Thyroid gland (tissue), 4 donors: ENCODE measurements at regions not wholly inside any gene's neighbourhood (a gene's known extent, or its start where the extent isn't known, plus 50 kb on each side); places are given as distances from the start of the nearest gene placed in this dataset.

Source experiments
- DNase-seq, 2 donors: peaks; one replicate each; pipeline ENCODE4 v3.0.0-alpha.2; 2019
- H3K27ac ChIP-seq, 3 donors: fragments of 200-600 bp; sonication (generic); 1 replicate in 2 of 3; 2 replicates in 1 of 3; pipeline ENCODE4 v1.5.1; 2016 to 2019; ENCODE audit warnings: mild to moderate bottlenecking in 1 of 3, moderate library complexity in 1 of 3
- H3K27me3 ChIP-seq: fragments of 200-600 bp; sonication (generic); one replicate; pipeline ENCODE4 v1.5.1; 2019
- H3K36me3 ChIP-seq, 2 donors: fragments of 200-600 bp; sonication (generic); one replicate each; pipeline ENCODE4 v1.5.1; 2016 to 2019
- H3K4me1 ChIP-seq, 2 donors: fragments of 200-600 bp; sonication (generic); one replicate each; pipeline ENCODE4 v1.5.1; 2017 to 2019
- H3K4me3 ChIP-seq, 3 donors: fragments of 200-600 bp; sonication (generic); replicated peaks in 1 of 3; 1 replicate in 2 of 3; 2 replicates in 1 of 3; pipeline ENCODE4 v1.5.1; 2016; ENCODE audit warnings: mild to moderate bottlenecking in 1 of 3
- H3K9me3 ChIP-seq: fragments of 200-600 bp; sonication (generic); one replicate; pipeline ENCODE4 v1.5.1; 2017
- POLR2A ChIP-seq, 2 donors: fragments of 450-650 bp; IDR thresholded peaks; one replicate each; pipeline ENCODE4 v1.6.1; 2017; ENCODE audit warnings: antibody characterized with exemption in 2 of 2, mild to moderate bottlenecking in 2 of 2, moderate library complexity in 1 of 2
- WGBS, 2 donors: methylation state at CpG; one replicate each; pipeline ENCODE4 v1.1.5; 2017; 5-methylcytosine and 5-hydroxymethylcytosine counted together
- intact Hi-C: fragments of 100-400 bp; cut with DNase I; formaldehyde crosslinking; loops from one replicate; pipeline ENCODE4 v1.15.1; 2023
- TF ChIP-seq, protein P1 (sequence below), 6 experiments: fragments of 200-600 bp in 3 of 6; fragments of 450-650 bp in 3 of 6; sonication (generic) in 3 of 6; IDR thresholded peaks; one replicate each; pipeline ENCODE4 v1.5.1; 2016 to 2019; ENCODE audit warnings: antibody characterized with exemption in 6 of 6, mild to moderate bottlenecking in 2 of 6, inconsistent platforms in 1 of 6, moderate library complexity in 1 of 6

GRCh38 chr6:100230953-100231316 lies 233.8 kb downstream of the SIM1 start:
- DNase-seq: no peak
- TF ChIP-seq POLR2A (IDR thresholded peaks at IDR 0.05): no peak
- TF ChIP-seq, protein P1, sequence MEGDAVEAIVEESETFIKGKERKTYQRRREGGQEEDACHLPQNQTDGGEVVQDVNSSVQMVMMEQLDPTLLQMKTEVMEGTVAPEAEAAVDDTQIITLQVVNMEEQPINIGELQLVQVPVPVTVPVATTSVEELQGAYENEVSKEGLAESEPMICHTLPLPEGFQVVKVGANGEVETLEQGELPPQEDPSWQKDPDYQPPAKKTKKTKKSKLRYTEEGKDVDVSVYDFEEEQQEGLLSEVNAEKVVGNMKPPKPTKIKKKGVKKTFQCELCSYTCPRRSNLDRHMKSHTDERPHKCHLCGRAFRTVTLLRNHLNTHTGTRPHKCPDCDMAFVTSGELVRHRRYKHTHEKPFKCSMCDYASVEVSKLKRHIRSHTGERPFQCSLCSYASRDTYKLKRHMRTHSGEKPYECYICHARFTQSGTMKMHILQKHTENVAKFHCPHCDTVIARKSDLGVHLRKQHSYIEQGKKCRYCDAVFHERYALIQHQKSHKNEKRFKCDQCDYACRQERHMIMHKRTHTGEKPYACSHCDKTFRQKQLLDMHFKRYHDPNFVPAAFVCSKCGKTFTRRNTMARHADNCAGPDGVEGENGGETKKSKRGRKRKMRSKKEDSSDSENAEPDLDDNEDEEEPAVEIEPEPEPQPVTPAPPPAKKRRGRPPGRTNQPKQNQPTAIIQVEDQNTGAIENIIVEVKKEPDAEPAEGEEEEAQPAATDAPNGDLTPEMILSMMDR (IDR thresholded peaks at IDR 0.05): no peak
- Histone ChIP-seq H3K36me3 (no peaks in the 10 kb centered on the region), H3K9me3 (no peaks in the 10 kb centered on the region), H3K27ac (no peak overlapping the region), H3K27me3 (no peaks in the 10 kb centered on the region), H3K4me1 (peaks cover 3 to 5% of the 10 kb centered on the region in 2 donors), H3K4me3 (no peak overlapping the region)
- intact Hi-C loops: no loop called here
- 61 to 89% methylated on average over 1 of the region's 1 CpG for WGBS, 2 donors

GRCh38 chr6:100230115-100230952 lies 234.4 kb downstream of the SIM1 start:
- TF ChIP-seq, protein P1 (IDR thresholded peaks at IDR 0.05): no peak
- TF ChIP-seq POLR2A (IDR thresholded peaks at IDR 0.05): no peak
- H3K4me1 ChIP-seq: peaks cover 3 to 5% of the 10 kb centered on the region in 2 donors
- WGBS, 2 donors: 91 to 93% methylated on average over 6 of the region's 6 CpGs
- DNase-seq: no peak
- no peak overlapping the region for H3K27ac ChIP-seq
- no peaks in the 10 kb centered on the region for H3K27me3 ChIP-seq
- intact Hi-C loops: no loop called here
- no peaks in the 10 kb centered on the region for H3K9me3 ChIP-seq
- no peaks in the 10 kb centered on the region for H3K36me3 ChIP-seq
- no peak overlapping the region for H3K4me3 ChIP-seq

GRCh38 chr6:100229512-100229911 lies 235.2 kb downstream of the SIM1 start:
- H3K4me3 ChIP-seq: no peak overlapping the region
- no peaks in the 10 kb centered on the region for H3K27me3 ChIP-seq
- peak; percentile 4 to 10 for DNase-seq
- H3K27ac ChIP-seq: no peak overlapping the region
- TF ChIP-seq POLR2A (IDR thresholded peaks at IDR 0.05): no peak
- TF ChIP-seq, protein P1 (IDR thresholded peaks at IDR 0.05): no peak
- H3K9me3 ChIP-seq: no peaks in the 10 kb centered on the region
- WGBS, 2 donors: 67 to 86% methylated on average over 5 of the region's 5 CpGs
- peaks cover 3 to 5% of the 10 kb centered on the region in 2 donors for H3K4me1 ChIP-seq
- H3K36me3 ChIP-seq: no peaks in the 10 kb centered on the region
- intact Hi-C loops: no loop called here

DNA sequence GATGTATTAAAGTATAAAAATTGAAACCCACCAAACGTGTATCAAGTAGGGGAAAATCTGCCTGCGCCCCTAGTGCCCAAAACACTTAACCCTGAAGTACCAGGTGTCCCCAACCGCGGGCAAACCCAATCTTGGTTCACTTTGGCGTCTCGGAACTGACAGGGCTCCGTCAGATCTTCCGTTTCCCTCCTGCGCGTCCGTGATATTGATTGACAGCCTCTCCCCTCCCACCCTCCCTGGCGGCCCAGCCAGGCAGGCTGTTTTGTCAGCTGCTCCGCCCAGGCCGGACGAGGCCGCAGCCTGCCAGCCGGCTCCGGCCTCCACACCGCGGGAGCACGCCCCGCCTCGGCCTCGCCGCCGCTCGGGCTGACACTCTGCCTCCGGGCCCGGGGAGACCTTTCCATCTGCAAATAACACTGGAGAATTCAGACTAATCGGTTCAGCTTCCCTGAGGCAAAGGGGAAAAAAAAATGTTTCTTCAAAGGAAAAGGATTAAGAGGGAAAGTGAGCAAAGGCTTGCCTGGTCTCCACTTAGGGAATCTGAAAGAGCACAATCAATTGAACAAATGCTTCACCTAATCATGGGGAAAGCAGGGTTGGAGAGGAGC lies 234.9 kb upstream of the MCHR2 start:
- Histone ChIP-seq H3K27ac (no peak overlapping the region), H3K4me1 (peaks cover 3 to 5% of the 10 kb centered on the region in 2 donors), H3K4me3 (peak overlapping the region in 2 of 3 donors; percentile 3 to 15), H3K36me3 (no peaks in the 10 kb centered on the region), H3K27me3 (no peaks in the 10 kb centered on the region), H3K9me3 (no peaks in the 10 kb centered on the region)
- peak; percentile 56 to 73 for DNase-seq
- TF ChIP-seq POLR2A (IDR thresholded peaks at IDR 0.05): no peak
- TF ChIP-seq, protein P1 (IDR thresholded peaks at IDR 0.05): peak in 1 of 6 experiments; percentile 10
- WGBS, 2 donors: 1% methylated on average over 18 to 26 of the region's 30 CpGs
- intact Hi-C loops: no loop called here

DNA sequence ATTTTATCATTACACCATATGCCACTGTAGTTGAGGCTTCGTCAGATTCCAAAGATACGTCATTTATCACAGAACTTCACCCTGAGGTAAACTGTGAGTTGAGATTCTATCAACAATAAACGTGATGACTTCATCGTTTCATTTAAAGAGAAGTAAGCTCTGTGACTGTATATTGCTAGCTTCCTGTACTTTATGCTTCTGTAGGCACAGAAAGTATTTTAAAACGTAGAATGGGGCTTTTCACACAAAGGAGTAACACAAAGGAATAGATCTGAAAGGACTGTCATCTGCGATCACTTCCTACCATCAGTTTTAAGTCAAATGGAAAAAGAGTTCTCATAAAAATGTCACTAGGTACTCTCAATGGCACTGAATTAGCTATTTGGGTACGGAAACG lies 234.4 kb upstream of the MCHR2 start:
- intact Hi-C loops: no loop called here
- H3K4me1 ChIP-seq: peaks cover 3 to 5% of the 10 kb centered on the region in 2 donors
- H3K27me3 ChIP-seq: no peaks in the 10 kb centered on the region
- H3K27ac ChIP-seq: no peak overlapping the region
- no peaks in the 10 kb centered on the region for H3K36me3 ChIP-seq
- H3K9me3 ChIP-seq: no peaks in the 10 kb centered on the region
- DNase-seq: no peak
- no peak for TF ChIP-seq POLR2A (IDR thresholded peaks at IDR 0.05)
- TF ChIP-seq, protein P1 (IDR thresholded peaks at IDR 0.05): no peak
- peak overlapping the region in 2 of 3 donors; percentile 3 to 15 for H3K4me3 ChIP-seq
- WGBS, 2 donors: 41 to 43% methylated on average over 8 of the region's 8 CpGs
